DND-41 (cell line): ENCODE measurements at regions not wholly inside any gene's neighbourhood (a gene's known extent, or its start where the extent isn't known, plus 50 kb on each side); places are given as distances from the start of the nearest gene placed in this dataset.

Source experiments
- CTCF ChIP-seq: IDR thresholded peaks from 2 replicates; pipeline ENCODE4 v1.5.1; 2012; ENCODE audit warnings: borderline replicate concordance, low read length, moderate library complexity, mild to moderate bottlenecking; ENCODE audit not compliant: poor library complexity, severe bottlenecking; ENCODE audit errors: extremely low read depth
- EZH2 ChIP-seq: IDR thresholded peaks from 3 replicates; pipeline ENCODE4 v1.6.1; 2012; ENCODE audit warnings: borderline replicate concordance, low read depth, mild to moderate bottlenecking, moderate library complexity, low read length, inconsistent platforms; ENCODE audit not compliant: severe bottlenecking

DNA sequence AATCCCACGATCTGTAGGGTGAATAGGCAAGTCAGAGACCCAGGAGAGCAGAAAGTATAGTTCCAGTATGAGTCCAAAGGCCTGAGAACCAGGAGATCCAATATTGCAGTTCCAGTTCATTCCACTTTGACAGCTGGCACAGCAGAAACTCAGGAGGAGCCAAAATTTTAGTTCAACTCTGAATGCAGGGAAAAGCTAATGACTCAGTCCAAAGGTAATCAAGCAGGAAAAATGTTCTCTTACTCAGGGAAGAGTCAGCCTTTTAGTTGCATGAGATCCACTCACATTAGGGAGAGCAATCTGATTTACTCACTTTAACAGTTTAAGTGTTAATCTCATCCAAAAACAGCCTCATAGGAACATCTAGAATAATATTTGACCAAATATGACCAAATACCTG is 130.2 kb upstream of the LRFN5 start:
- TF ChIP-seq CTCF (no peak), EZH2 (no peak)
